Right forelimb (tissue), 1 donor: ENCODE measurements at regions not wholly inside any gene's neighbourhood (a gene's known extent, or its start where the extent isn't known, plus 50 kb on each side); places are given as distances from the start of the nearest gene placed in this dataset.
"Not testable (repeated sequence)": the region's sequence is repeated elsewhere in the genome, so short reads cannot be mapped to it uniquely, and the experiment has no call there.

Experiments
- DNase-seq: peaks from one replicate; pipeline ENCODE4 v3.0.0-alpha.2; 2018

- no peak for DNase-seq
Measured at GRCh38 chr2:12484536-12485115, 232.1 kb upstream of the TRIB2 start.

- no peak for DNase-seq
Measured at GRCh38 chr2:12486205-12487118, 230.3 kb upstream of the TRIB2 start.

GRCh38 chr2:12487253-12488004 lies 229.3 kb upstream of the TRIB2 start:
- no peak for DNase-seq

GRCh38 chr2:12488352-12489318 lies 228.1 kb upstream of the TRIB2 start:
- DNase-seq: no peak

GRCh38 chr2:12490641-12491040 lies 226.1 kb upstream of the TRIB2 start:
- no peak for DNase-seq

GRCh38 chr2:12492360-12492759 lies 224.4 kb upstream of the TRIB2 start:
- DNase-seq: not testable (repeated sequence)

GRCh38 chr2:12493031-12493513 lies 223.7 kb upstream of the TRIB2 start:
- DNase-seq: no peak

GRCh38 chr2:12495247-12495868 lies 221.4 kb upstream of the TRIB2 start:
- DNase-seq: no peak

- no peak for DNase-seq
Measured at GRCh38 chr2:12498286-12498685, 218.4 kb upstream of the TRIB2 start.

GRCh38 chr2:12498704-12499103 lies 218.0 kb upstream of the TRIB2 start:
- DNase-seq: no peak

- DNase-seq: no peak
Measured at GRCh38 chr2:12500899-12501298, 215.8 kb upstream of the TRIB2 start.

- no peak for DNase-seq
Measured at GRCh38 chr2:12501469-12502158, 215.1 kb upstream of the TRIB2 start.

GRCh38 chr2:12502759-12503158 lies 214.0 kb upstream of the TRIB2 start:
- DNase-seq: no peak

- no peak for DNase-seq
Measured at GRCh38 chr2:12504443-12504842, 212.3 kb upstream of the TRIB2 start.

GRCh38 chr2:12506846-12507245 lies 209.9 kb upstream of the TRIB2 start:
- no peak for DNase-seq

GRCh38 chr2:12507295-12507694 lies 209.4 kb upstream of the TRIB2 start:
- no peak for DNase-seq

GRCh38 chr2:12510070-12510469 lies 206.7 kb upstream of the TRIB2 start:
- no peak for DNase-seq

- no peak for DNase-seq
Measured at GRCh38 chr2:12513339-12513738, 203.4 kb upstream of the TRIB2 start.

GRCh38 chr2:12514168-12514567 lies 202.6 kb upstream of the TRIB2 start:
- DNase-seq: no peak

GRCh38 chr2:12514631-12515437 lies 201.9 kb upstream of the TRIB2 start:
- no peak for DNase-seq
